Uterus (tissue), 3 donors: ENCODE measurements at regions not wholly inside any gene's neighbourhood (a gene's known extent, or its start where the extent isn't known, plus 50 kb on each side); places are given as distances from the start of the nearest gene placed in this dataset.

Source experiments
- DNase-seq, 2 donors: peaks; one replicate each; pipeline ENCODE4 v3.0.0-alpha.2; 2019 to 2020
- H3K27ac ChIP-seq, 2 donors: fragments of 200-600 bp; sonication (generic); 1 replicate in 1 of 2; 2 replicates in 1 of 2; pipeline ENCODE4 v1.5.1; 2016 to 2018
- H3K27me3 ChIP-seq, 2 donors: fragments of 200-600 bp; sonication (generic); one replicate each; pipeline ENCODE4 v1.5.1; 2018 to 2019; ENCODE audit warnings: control low read depth in 1 of 2
- H3K36me3 ChIP-seq, 2 donors: fragments of 200-600 bp; sonication (generic); one replicate each; pipeline ENCODE4 v1.5.1; 2019; ENCODE audit warnings: control low read depth in 1 of 2
- H3K4me1 ChIP-seq, 2 donors: fragments of 200-600 bp; sonication (generic); one replicate each; pipeline ENCODE4 v1.5.1; 2018 to 2019; ENCODE audit warnings: control low read depth in 1 of 2
- H3K4me3 ChIP-seq, 2 donors: fragments of 200-600 bp; sonication (generic); 1 replicate in 1 of 2; 2 replicates in 1 of 2; pipeline ENCODE4 v1.5.1; 2018 to 2019; ENCODE audit warnings: mild to moderate bottlenecking in 1 of 2
- H3K9me3 ChIP-seq, 2 donors: fragments of 200-600 bp; sonication (generic); one replicate each; pipeline ENCODE4 v1.5.1; 2019; ENCODE audit warnings: control low read depth in 1 of 2
- CTCF ChIP-seq, 4 experiments: fragments of 200-600 bp in 2 of 4; fragments of 450-650 bp in 2 of 4; sonication (generic) in 2 of 4; IDR thresholded peaks; one replicate each; pipeline ENCODE4 v1.5.1; 2016 to 2019; ENCODE audit warnings: antibody characterized with exemption in 4 of 4, mild to moderate bottlenecking in 2 of 4, moderate library complexity in 1 of 4
- POLR2A ChIP-seq, 2 donors: fragments of 450-650 bp; IDR thresholded peaks; one replicate each; pipeline ENCODE4 v1.6.1; 2016; ENCODE audit warnings: antibody characterized with exemption in 2 of 2, mild to moderate bottlenecking in 1 of 2, moderate library complexity in 1 of 2
- intact Hi-C: fragments of 100-400 bp; cut with DNase I; formaldehyde crosslinking; loops from one replicate; pipeline ENCODE4 v1.15.1; 2023; ENCODE audit warnings: low total_unique reads
- donor health status: DM: yes; HTN: yes; CAD: no.

DNA sequence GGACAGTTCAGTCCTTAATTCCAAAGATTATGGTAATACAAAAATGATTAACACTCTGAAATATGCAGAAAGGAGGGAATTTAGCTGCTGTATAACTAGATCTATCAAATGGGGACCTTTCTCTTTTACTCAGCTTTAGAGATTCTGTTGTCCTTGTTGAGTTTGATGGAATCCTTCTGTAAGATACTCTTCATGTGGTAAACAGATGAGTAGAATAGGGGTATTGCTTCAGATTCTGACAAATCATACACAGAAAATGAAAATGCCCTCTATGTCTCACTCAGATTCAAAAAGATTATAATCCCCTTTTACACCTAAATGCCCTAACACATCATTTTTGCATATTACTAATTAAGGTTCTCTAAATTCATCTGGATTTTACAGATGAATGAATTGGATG, 50.7 kb downstream of the ARHGAP35 start:
- no peak for DNase-seq
- no peak overlapping the region for H3K27ac ChIP-seq
- intact Hi-C loops = no loop called here
- H3K4me1 ChIP-seq = peaks cover 0 to 7% of the 10 kb centered on the region in 2 donors
- no peaks in the 10 kb centered on the region for H3K27me3 ChIP-seq
- H3K4me3 ChIP-seq = no peak overlapping the region
- H3K9me3 ChIP-seq = no peaks in the 10 kb centered on the region
- TF ChIP-seq POLR2A (IDR thresholded peaks at IDR 0.05) = no peak
- TF ChIP-seq CTCF (IDR thresholded peaks at IDR 0.05) = no peak
- H3K36me3 ChIP-seq = no peaks in the 10 kb centered on the region

- intact Hi-C loops = no loop called here
- Histone ChIP-seq H3K4me1 (peaks cover 0 to 7% of the 10 kb centered on the region in 2 donors), H3K27ac (no peak overlapping the region)
These were observed 52.5 kb downstream of the ARHGAP35 start for GRCh38 chr19:46913198-46913851.

DNA sequence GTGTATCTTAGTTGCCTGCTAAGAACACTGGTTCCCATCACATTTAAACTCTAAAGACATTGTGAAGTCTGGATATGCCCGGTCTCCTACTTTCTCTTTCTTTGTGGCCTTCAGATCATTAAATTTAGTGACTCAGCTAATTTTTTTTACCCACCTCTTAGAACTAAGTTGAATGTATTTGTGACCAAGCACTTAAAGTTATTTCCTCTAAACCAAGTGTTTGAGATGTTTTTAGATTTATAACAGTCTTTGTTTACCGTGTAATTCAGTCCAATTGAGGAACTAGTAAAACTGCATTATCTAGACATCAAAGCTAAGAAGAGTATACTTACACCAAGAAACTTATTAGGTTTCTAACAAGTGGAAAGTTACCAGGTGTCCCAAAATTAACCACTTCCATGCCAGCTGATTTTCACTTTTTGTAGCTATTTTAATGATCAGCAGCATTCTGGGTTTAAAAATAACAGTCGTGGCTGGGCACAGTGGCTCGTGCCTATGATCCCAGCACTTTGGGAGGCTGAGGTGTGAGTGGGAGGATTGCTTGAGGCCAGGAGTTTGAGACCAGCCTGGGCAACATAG, 53.1 kb downstream of the ARHGAP35 start:
- no peaks in the 10 kb centered on the region for H3K36me3 ChIP-seq
- no peak overlapping the region for H3K4me3 ChIP-seq
- H3K9me3 ChIP-seq = no peaks in the 10 kb centered on the region
- DNase-seq = no peak
- H3K27me3 ChIP-seq = no peaks in the 10 kb centered on the region
- TF ChIP-seq POLR2A (IDR thresholded peaks at IDR 0.05) = no peak
- TF ChIP-seq CTCF (IDR thresholded peaks at IDR 0.05) = no peak
- H3K27ac ChIP-seq = no peak overlapping the region
- peaks cover 0 to 7% of the 10 kb centered on the region in 2 donors for H3K4me1 ChIP-seq
- intact Hi-C loops = no loop called here

More at GRCh38 chr19:46913198-46913851, 52.5 kb downstream of the ARHGAP35 start:
- no peaks in the 10 kb centered on the region for H3K27me3 ChIP-seq
- TF ChIP-seq CTCF (IDR thresholded peaks at IDR 0.05) (no peak), POLR2A (IDR thresholded peaks at IDR 0.05) (no peak)
- DNase-seq = no peak
- no peaks in the 10 kb centered on the region for H3K9me3 ChIP-seq
- no peak overlapping the region for H3K4me3 ChIP-seq
- no peaks in the 10 kb centered on the region for H3K36me3 ChIP-seq

- Histone ChIP-seq H3K4me3 (no peak overlapping the region), H3K27me3 (no peaks in the 10 kb centered on the region), H3K36me3 (no peaks in the 10 kb centered on the region), H3K4me1 (peaks cover 0 to 7% of the 10 kb centered on the region in 2 donors), H3K9me3 (no peaks in the 10 kb centered on the region), H3K27ac (no peak overlapping the region)
- intact Hi-C loops = no loop called here
- TF ChIP-seq POLR2A (IDR thresholded peaks at IDR 0.05) (no peak), CTCF (IDR thresholded peaks at IDR 0.05) (no peak)
- no peak for DNase-seq
These were observed 54.6 kb downstream of the ARHGAP35 start for GRCh38 chr19:46915386-46915785.

DNA sequence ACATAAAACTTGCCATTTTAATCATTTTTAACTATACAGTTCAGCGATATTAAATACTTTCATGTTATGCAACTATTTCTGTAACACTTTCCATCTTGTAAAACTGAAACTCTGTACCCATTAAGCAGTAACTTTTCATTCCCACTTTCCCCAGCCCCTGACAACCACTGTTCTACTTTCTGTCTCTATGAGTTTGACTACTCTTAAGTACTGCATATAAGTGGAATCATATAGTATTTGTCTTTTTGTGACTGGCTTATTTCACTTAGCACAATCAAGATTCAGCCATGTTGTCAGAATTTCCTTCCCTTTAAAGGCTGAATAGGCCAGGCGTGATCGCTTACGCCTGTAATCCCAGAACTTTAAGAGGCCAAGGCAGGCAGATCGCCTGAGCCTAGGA, 56.2 kb downstream of the ARHGAP35 start:
- Histone ChIP-seq H3K27me3 (no peaks in the 10 kb centered on the region), H3K4me3 (no peak overlapping the region), H3K4me1 (peaks cover 0 to 7% of the 10 kb centered on the region in 2 donors), H3K9me3 (no peaks in the 10 kb centered on the region), H3K36me3 (no peaks in the 10 kb centered on the region), H3K27ac (no peak overlapping the region)
- intact Hi-C loops = no loop called here
- TF ChIP-seq CTCF (IDR thresholded peaks at IDR 0.05) = no peak
- no peak for TF ChIP-seq POLR2A (IDR thresholded peaks at IDR 0.05)
- DNase-seq = no peak
